NCI-H748 treated with DMSO at 0.1 percent for 48 hours (cell line): ENCODE measurements at regions not wholly inside any gene's neighbourhood (a gene's known extent, or its start where the extent isn't known, plus 50 kb on each side); places are given as distances from the start of the nearest gene placed in this dataset.
A peak's percentile ranks its signal among the peaks of the same experiment; 100 is the strongest.

Experiments
- DNase-seq: peaks from one replicate; lab custom pipeline; 2025; lab: John Stamatoyannopoulos, UW

DNA sequence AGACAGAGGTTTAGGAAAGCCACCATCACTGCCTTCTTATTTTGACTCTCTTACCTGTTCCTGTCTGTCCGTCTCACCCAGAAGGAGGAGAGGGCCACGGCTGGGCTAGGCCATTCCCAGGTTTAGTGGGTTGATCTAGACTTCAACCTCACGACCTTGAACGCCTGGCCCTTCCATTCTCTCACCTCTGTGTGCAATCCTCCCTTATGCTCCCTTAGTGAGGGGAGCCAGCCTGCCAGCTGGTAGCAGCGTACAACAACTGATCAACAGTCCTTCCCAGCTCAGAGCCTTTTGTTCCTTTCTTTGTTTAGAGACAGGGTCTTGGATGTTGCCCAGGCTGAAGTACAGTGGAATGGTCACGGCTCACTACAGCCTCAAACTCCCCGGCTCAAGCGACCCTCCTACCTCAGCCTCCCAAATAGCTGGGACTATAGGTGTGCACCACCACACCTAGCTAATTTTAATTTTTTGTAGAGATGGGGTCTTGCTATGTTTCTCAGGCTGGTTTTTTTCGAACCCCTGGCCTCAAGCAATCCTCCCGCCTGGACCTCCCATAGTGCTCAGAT, 123.9 kb downstream of the ZNF664 start:
- DNase-seq: no peak

GRCh38 chr12:124097701-124098100, 124.7 kb downstream of the ZNF664 start:
- DNase-seq: no peak

DNA sequence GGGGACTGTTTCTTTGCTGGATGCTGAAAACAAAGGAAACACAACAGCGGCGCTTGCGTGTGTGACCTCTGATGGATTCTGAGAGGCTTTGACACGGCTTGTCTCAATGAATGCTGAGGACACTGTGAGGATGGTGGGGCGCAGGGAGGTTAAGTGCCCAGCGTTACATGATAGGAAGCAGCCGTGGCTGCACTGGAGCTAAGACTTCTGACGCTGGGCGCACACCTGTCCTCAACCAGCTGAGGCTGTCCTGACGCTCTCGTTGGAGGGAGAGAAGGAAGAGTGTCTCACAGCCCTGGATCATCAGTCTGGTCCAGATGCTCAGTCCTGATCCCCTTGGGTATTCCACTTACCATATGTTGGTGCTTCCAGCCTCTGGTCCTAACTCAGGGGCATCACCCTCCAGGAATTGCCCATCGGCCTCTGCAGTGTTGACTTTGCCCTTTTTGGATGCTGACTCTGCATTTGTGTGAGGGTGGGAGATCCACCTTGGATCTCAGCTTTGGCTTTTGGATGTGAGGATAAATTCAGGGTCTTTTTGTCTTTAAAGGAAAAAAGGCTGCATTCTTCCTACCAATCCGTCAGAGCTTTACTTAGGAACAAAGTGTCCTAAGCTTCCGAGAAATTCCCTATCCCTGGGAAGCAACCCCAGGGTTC, 125.2 kb downstream of the ZNF664 start:
- DNase-seq: no peak

GRCh38 chr12:124098887-124099286, 125.9 kb downstream of the ZNF664 start:
- no peak for DNase-seq

- no peak for DNase-seq
Observed at GRCh38 chr12:124099661-124100060, 126.6 kb downstream of the ZNF664 start.

GRCh38 chr12:124100572-124101178, 127.7 kb downstream of the ZNF664 start:
- peak; percentile 25 for DNase-seq

- no peak for DNase-seq
Observed at GRCh38 chr12:124105546-124105945, 132.5 kb downstream of the ZNF664 start.

GRCh38 chr12:124107351-124107750, 134.3 kb downstream of the ZNF664 start:
- DNase-seq: no peak

GRCh38 chr12:124109760-124110159, 136.7 kb downstream of the ZNF664 start:
- DNase-seq: no peak

- DNase-seq: no peak
Observed at GRCh38 chr12:124110372-124110883, 137.4 kb downstream of the ZNF664 start.

GRCh38 chr12:124111006-124111405, 138.0 kb downstream of the ZNF664 start:
- no peak for DNase-seq

DNA sequence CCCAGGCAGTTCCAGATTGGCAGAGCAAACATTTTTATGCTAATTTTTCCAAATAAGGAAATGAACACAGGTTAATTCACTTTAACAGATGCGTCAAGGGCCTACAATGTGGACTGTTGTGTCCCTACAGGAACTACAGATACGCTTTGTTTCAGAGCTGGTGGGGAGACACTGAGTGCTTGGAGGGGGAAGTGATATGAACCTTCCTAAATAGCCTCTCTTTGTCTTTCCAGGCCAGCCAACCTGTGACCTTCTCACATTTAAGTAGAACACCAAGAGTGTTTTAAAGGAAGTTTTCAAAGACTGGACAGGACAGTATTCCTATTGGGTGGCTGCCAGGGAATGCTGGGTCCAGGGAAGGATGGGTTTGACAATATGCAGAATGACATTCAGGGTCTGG, 141.3 kb downstream of the ZNF664 start:
- DNase-seq: no peak

DNA sequence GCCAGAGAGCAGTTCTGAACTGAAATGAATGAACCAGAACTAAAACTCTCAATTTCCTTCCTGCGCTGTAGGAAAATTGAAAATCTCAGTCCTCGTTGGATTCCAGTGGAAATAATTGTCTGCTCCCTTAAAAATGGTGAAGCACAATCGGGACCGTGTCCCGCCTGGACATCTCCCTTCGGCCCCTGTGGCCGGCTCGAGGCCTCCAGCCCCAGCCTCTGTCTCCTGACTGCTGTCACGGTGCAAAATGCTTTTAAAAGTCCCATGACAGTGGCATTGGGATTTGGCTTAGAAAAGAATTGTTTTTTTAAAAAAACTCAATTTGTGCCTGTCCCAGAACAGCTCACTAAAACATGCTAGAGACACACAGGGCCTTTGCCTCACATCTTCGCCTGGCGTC, 142.5 kb downstream of the ZNF664 start:
- DNase-seq: no peak

GRCh38 chr12:124115976-124116690, 143.1 kb downstream of the ZNF664 start:
- no peak for DNase-seq

DNA sequence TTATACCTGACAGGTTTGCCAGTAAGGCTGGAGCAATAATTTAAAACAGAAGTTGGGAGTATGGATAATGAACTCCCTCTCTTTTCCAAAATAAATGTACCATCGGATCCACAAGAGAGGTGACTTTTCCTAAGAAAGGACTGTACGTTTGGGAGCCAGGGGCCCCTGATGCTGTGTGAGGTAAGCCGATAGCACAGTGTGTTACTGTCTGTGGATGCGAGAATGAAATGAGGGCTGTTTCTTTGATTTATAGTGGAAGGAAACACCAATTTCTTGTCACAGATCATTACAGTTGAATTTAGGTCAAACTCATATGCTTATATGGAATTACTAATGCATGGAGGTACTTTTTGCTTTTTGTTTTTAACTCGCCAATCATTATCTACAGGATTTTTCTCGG, 147.7 kb downstream of the ZNF664 start:
- no peak for DNase-seq

- DNase-seq: no peak
Observed at GRCh38 chr12:124122722-124123121, 149.7 kb downstream of the ZNF664 start.

- no peak for DNase-seq
Observed at GRCh38 chr12:124123296-124124000, 150.4 kb downstream of the ZNF664 start.

- DNase-seq: peak; percentile 54
Observed at GRCh38 chr12:124125203-124125871, 152.3 kb downstream of the ZNF664 start.

- DNase-seq: no peak
Observed at GRCh38 chr12:124126950-124127655, 154.1 kb downstream of the ZNF664 start.

DNA sequence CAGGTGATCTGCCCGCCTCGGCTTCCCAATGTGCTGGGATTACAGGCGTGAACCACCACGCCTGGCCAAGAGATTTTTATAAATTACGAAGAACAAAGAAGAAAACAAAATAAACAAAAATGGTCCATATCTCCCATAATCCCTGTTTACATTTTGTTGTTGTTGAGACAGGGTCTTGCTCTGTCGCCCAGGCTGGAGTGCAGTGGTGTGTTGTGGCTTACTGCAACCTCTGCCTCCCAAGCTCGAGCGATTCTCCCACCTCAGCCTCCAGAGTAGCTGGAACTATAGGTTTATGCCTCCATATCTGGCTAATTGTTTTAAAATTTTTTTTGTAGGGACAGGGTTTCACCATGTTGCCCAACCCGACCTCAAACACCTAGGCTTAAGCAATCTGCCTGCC, 156.1 kb downstream of the ZNF664 start:
- no peak for DNase-seq
